OCI-LY1 (cell line): ENCODE measurements at regions not wholly inside any gene's neighbourhood (a gene's known extent, or its start where the extent isn't known, plus 50 kb on each side); places are given as distances from the start of the nearest gene placed in this dataset.

Experiments
- H2AFZ ChIP-seq: fragments of 200-600 bp; sonication (generic), shearing (Covaris generic); 2 replicates; pipeline ENCODE4 v1.6.0; 2014; ENCODE audit warnings: antibody characterized with exemption, mild to moderate bottlenecking, low read length
- H3F3A ChIP-seq: fragments of 200-600 bp; sonication (generic), shearing (Covaris generic); 2 replicates; pipeline ENCODE4 v1.6.0; 2014; ENCODE audit warnings: mild to moderate bottlenecking, antibody characterized with exemption, low read length, moderate library complexity; ENCODE audit not compliant: insufficient read depth
- H3K27ac ChIP-seq: fragments of 200-600 bp; sonication (generic); 2 replicates; pipeline ENCODE4 v1.5.1; 2014; ENCODE audit warnings: low read length, mixed run types, mild to moderate bottlenecking, low read depth; ENCODE audit not compliant: poor library complexity, severe bottlenecking
- H3K27me3 ChIP-seq: fragments of 200-600 bp; sonication (generic); 2 replicates; pipeline ENCODE4 v1.6.0; 2014; ENCODE audit warnings: antibody characterized with exemption, mild to moderate bottlenecking, low read length, moderate library complexity; ENCODE audit not compliant: insufficient read depth
- H3K36me3 ChIP-seq: fragments of 200-600 bp; sonication (generic); 2 replicates; pipeline ENCODE4 v1.6.1; 2014; ENCODE audit warnings: mild to moderate bottlenecking, antibody characterized with exemption, low read length, moderate library complexity, mixed read lengths; ENCODE audit not compliant: insufficient read depth
- H3K4me1 ChIP-seq: fragments of 200-600 bp; sonication (generic); 2 replicates; pipeline ENCODE4 v1.5.1; 2014; ENCODE audit warnings: mild to moderate bottlenecking, low read length, moderate library complexity; ENCODE audit not compliant: insufficient read depth, severe bottlenecking
- H3K4me2 ChIP-seq: fragments of 200-600 bp; sonication (generic), shearing (Covaris generic); 2 replicates; pipeline ENCODE4 v1.6.1; 2014; ENCODE audit warnings: low read length
- H3K4me3 ChIP-seq: fragments of 200-600 bp; sonication (generic); 2 replicates; pipeline ENCODE4 v1.5.1; 2014; ENCODE audit warnings: low read length, low read depth, mild to moderate bottlenecking, mixed read lengths; ENCODE audit not compliant: poor library complexity, severe bottlenecking
- H3K79me2 ChIP-seq: fragments of 200-600 bp; shearing (Covaris generic); 2 replicates; pipeline ENCODE4 v1.6.1; 2016; ENCODE audit warnings: mixed run types, low read length, mixed read lengths; ENCODE audit not compliant: insufficient read depth
- H3K9ac ChIP-seq: fragments of 200-600 bp; sonication (generic), shearing (Covaris generic); 2 replicates; pipeline ENCODE4 v1.6.1; 2014; ENCODE audit warnings: mild to moderate bottlenecking, low read length, mixed read lengths
- H3K9me2 ChIP-seq: fragments of 200-600 bp; sonication (generic), shearing (Covaris generic); 2 replicates; pipeline ENCODE4 v1.6.1; 2014; ENCODE audit warnings: low read depth, mild to moderate bottlenecking, low read length, mixed read lengths
- H3K9me3 ChIP-seq: fragments of 200-600 bp; shearing (Covaris generic); 2 replicates; pipeline ENCODE4 v1.6.1; 2014; ENCODE audit warnings: low read length, mixed read lengths
- H4K20me1 ChIP-seq: fragments of 200-600 bp; sonication (generic), shearing (Covaris generic); 2 replicates; pipeline ENCODE4 v1.6.0; 2016; ENCODE audit warnings: mild to moderate bottlenecking, low read length; ENCODE audit not compliant: insufficient read depth
- CTCF ChIP-seq: fragments of 200-600 bp; sonication (generic), shearing (Covaris generic); IDR thresholded peaks from 2 replicates; pipeline ENCODE4 v1.5.1; 2017; ENCODE audit warnings: mild to moderate bottlenecking, antibody characterized with exemption, low read length, moderate library complexity, mixed read lengths
- EZH2 ChIP-seq: fragments of 200-600 bp; sonication (generic), shearing (Covaris generic); IDR thresholded peaks from 2 replicates; pipeline ENCODE4 v1.8.0; 2017; ENCODE audit warnings: borderline replicate concordance, mixed run types, mild to moderate bottlenecking, antibody characterized with exemption, low read length, moderate library complexity, mixed read lengths

- no peak overlapping the region for H3K4me2 ChIP-seq
- no peak overlapping the region for H2AFZ ChIP-seq
- H3K79me2 ChIP-seq = no peaks in the 10 kb centered on the region
- H3F3A ChIP-seq = no peaks in the 10 kb centered on the region
- no peak overlapping the region for H3K27ac ChIP-seq
- no peaks in the 10 kb centered on the region for H3K4me1 ChIP-seq
- no peak overlapping the region for H3K9ac ChIP-seq
- no peaks in the 10 kb centered on the region for H3K9me2 ChIP-seq
- no peaks in the 10 kb centered on the region for H3K27me3 ChIP-seq
- H3K9me3 ChIP-seq = no peaks in the 10 kb centered on the region
- no peak overlapping the region for H3K4me3 ChIP-seq
- no peaks in the 10 kb centered on the region for H4K20me1 ChIP-seq
- TF ChIP-seq CTCF (no peak), EZH2 (no peak)
- no peaks in the 10 kb centered on the region for H3K36me3 ChIP-seq
These were observed 87.4 kb upstream of the PKP2 start for GRCh38 chr12:32983968-32984367.

GRCh38 chr12:32983332-32983731 lies 86.8 kb upstream of the PKP2 start:
- H4K20me1 ChIP-seq = no peaks in the 10 kb centered on the region
- H3K4me2 ChIP-seq = no peak overlapping the region
- no peak overlapping the region for H2AFZ ChIP-seq
- no peaks in the 10 kb centered on the region for H3F3A ChIP-seq
- H3K4me1 ChIP-seq = no peaks in the 10 kb centered on the region
- H3K9me2 ChIP-seq = no peaks in the 10 kb centered on the region
- H3K4me3 ChIP-seq = no peak overlapping the region
- no peak overlapping the region for H3K9ac ChIP-seq
- H3K27ac ChIP-seq = no peak overlapping the region
- H3K27me3 ChIP-seq = no peaks in the 10 kb centered on the region
- no peaks in the 10 kb centered on the region for H3K36me3 ChIP-seq
- TF ChIP-seq CTCF (no peak), EZH2 (no peak)
- H3K9me3 ChIP-seq = no peaks in the 10 kb centered on the region
- H3K79me2 ChIP-seq = no peaks in the 10 kb centered on the region

- H3K27ac ChIP-seq = no peak overlapping the region
- TF ChIP-seq CTCF (no peak), EZH2 (no peak)
- no peaks in the 10 kb centered on the region for H3K9me2 ChIP-seq
- no peaks in the 10 kb centered on the region for H3K79me2 ChIP-seq
- H2AFZ ChIP-seq = no peak overlapping the region
- H3K9me3 ChIP-seq = no peaks in the 10 kb centered on the region
- no peak overlapping the region for H3K4me2 ChIP-seq
- H3F3A ChIP-seq = no peaks in the 10 kb centered on the region
- no peaks in the 10 kb centered on the region for H3K27me3 ChIP-seq
- H3K4me3 ChIP-seq = no peak overlapping the region
- H4K20me1 ChIP-seq = no peaks in the 10 kb centered on the region
- H3K4me1 ChIP-seq = no peaks in the 10 kb centered on the region
- H3K9ac ChIP-seq = no peak overlapping the region
- no peaks in the 10 kb centered on the region for H3K36me3 ChIP-seq
These were observed 84.6 kb upstream of the PKP2 start for GRCh38 chr12:32981139-32981538.
